Fibroblast of lung (primary cell): ENCODE measurements at regions not wholly inside any gene's neighbourhood (a gene's known extent, or its start where the extent isn't known, plus 50 kb on each side); places are given as distances from the start of the nearest gene placed in this dataset.

Experiments used
- EZH2 ChIP-seq: IDR thresholded peaks from 2 replicates; pipeline ENCODE4 v1.5.1; 2012; ENCODE audit warnings: low read length, control low read depth, mild to moderate bottlenecking; ENCODE audit errors: missing control alignments
- TF ChIP-seq, protein P1 (sequence below), 2 donors: IDR thresholded peaks in 1 of 2; conservative IDR thresholded peaks in 1 of 2; 1 replicate in 1 of 2; 2 replicates in 1 of 2; pipeline ENCODE4 v1.5.1; 2011 to 2012; ENCODE audit warnings: low read length in 2 of 2, control low read depth in 1 of 2, inconsistent platforms in 1 of 2, low read depth in 1 of 2, mild to moderate bottlenecking in 1 of 2

DNA sequence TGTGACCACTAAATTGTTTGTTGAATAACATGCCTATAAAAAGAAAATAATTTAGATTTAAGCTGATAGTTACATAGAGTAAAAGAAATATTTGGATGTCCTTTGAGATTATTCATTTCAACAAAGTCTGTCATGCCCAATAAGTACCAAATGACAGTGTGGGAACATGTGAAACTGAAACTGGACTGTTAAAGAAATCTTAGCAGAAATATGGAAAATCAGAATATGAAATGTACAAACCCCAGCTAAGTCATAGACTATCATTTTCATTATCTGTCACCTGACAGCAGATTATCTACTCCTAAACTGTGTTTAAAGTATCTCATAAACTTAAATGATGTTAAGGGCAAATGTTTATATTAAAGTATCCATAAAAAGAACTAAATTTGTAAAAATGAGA is 437.8 kb upstream of the FAM241A start:
- TF ChIP-seq, protein P1, sequence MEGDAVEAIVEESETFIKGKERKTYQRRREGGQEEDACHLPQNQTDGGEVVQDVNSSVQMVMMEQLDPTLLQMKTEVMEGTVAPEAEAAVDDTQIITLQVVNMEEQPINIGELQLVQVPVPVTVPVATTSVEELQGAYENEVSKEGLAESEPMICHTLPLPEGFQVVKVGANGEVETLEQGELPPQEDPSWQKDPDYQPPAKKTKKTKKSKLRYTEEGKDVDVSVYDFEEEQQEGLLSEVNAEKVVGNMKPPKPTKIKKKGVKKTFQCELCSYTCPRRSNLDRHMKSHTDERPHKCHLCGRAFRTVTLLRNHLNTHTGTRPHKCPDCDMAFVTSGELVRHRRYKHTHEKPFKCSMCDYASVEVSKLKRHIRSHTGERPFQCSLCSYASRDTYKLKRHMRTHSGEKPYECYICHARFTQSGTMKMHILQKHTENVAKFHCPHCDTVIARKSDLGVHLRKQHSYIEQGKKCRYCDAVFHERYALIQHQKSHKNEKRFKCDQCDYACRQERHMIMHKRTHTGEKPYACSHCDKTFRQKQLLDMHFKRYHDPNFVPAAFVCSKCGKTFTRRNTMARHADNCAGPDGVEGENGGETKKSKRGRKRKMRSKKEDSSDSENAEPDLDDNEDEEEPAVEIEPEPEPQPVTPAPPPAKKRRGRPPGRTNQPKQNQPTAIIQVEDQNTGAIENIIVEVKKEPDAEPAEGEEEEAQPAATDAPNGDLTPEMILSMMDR (conservative IDR thresholded peaks at IDR 0.05 in 1 of 2, IDR thresholded peaks at IDR 0.05 in 1 of 2; ENCODE audit: low read depth in 1 of 2, low read length in 2 of 2): no peak
- no peak for TF ChIP-seq EZH2
